ENCODE measurements at regions not wholly inside any gene's neighbourhood (a gene's known extent, or its start where the extent isn't known, plus 50 kb on each side); places are given as distances from the start of the nearest gene placed in this dataset.
"Not testable (repeated sequence)": the region's sequence is repeated elsewhere in the genome, so short reads cannot be mapped to it uniquely, and the experiment has no call there.

DNA sequence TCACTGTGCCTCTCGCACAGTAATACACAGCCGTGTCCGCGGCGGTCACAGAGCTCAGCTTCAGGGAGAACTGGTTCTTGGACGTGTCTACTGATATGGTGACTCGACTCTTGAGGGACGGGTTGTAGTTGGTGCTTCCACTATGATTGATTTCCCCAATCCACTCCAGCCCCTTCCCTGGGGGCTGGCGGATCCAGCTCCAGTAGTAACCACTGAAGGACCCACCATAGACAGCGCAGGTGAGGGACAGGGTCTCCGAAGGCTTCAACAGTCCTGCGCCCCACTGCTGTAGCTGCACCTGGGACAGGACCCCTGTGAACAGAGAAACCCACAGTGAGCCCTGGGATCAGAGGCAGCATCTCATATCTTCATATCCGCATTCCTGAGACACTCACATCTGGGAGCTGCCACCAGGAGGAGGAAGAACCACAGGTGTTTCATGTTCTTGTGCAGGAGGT lies 847.3 kb downstream of the TMEM121 start:
- not testable (repeated sequence) for TF ChIP-seq CTCF (conservative IDR thresholded peaks at IDR 0.05; ENCODE audit: low read depth in 2 of 2); POLR2AphosphoS5 (IDR thresholded peaks at IDR 0.05; ENCODE audit: low read depth)
- TF ChIP-seq, protein P1, sequence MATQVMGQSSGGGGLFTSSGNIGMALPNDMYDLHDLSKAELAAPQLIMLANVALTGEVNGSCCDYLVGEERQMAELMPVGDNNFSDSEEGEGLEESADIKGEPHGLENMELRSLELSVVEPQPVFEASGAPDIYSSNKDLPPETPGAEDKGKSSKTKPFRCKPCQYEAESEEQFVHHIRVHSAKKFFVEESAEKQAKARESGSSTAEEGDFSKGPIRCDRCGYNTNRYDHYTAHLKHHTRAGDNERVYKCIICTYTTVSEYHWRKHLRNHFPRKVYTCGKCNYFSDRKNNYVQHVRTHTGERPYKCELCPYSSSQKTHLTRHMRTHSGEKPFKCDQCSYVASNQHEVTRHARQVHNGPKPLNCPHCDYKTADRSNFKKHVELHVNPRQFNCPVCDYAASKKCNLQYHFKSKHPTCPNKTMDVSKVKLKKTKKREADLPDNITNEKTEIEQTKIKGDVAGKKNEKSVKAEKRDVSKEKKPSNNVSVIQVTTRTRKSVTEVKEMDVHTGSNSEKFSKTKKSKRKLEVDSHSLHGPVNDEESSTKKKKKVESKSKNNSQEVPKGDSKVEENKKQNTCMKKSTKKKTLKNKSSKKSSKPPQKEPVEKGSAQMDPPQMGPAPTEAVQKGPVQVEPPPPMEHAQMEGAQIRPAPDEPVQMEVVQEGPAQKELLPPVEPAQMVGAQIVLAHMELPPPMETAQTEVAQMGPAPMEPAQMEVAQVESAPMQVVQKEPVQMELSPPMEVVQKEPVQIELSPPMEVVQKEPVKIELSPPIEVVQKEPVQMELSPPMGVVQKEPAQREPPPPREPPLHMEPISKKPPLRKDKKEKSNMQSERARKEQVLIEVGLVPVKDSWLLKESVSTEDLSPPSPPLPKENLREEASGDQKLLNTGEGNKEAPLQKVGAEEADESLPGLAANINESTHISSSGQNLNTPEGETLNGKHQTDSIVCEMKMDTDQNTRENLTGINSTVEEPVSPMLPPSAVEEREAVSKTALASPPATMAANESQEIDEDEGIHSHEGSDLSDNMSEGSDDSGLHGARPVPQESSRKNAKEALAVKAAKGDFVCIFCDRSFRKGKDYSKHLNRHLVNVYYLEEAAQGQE (IDR thresholded peaks at IDR 0.05; ENCODE audit: unreplicated experiment) = not testable (repeated sequence)
